ENCODE measurements at regions not wholly inside any gene's neighbourhood (a gene's known extent, or its start where the extent isn't known, plus 50 kb on each side); places are given as distances from the start of the nearest gene placed in this dataset.

DNA sequence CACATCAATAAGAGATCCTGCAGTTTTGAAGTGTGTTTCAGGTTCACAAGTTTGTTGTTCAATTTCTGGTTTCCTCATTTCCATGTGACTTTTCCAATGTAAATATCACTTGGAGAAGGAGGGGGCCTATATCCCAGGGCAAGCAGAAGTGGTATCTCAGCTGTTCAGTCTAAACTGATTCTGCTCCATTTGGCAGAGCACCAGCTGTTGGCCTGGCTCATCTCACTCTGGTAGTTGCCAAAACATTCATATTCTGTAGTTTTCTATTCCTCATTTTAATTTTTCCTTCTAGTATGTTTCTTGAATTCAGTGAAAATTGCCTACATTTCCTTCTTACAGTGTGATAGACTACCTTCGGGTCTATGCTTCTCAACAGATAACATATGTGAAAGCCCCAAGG is 101.8 kb upstream of the TAC1 start:
- no peaks in the 10 kb centered on the region for H3K9me3 Mint-ChIP-seq
- no peak overlapping the region for H3K4me3 Mint-ChIP-seq
- peaks cover 34% of the 10 kb centered on the region for H3K27me3 Mint-ChIP-seq
- no peaks in the 10 kb centered on the region for H3K36me3 Mint-ChIP-seq
- DNase-seq (ENCODE audit: extremely low spot score, unreplicated experiment): no peak
- TF ChIP-seq, protein P1, sequence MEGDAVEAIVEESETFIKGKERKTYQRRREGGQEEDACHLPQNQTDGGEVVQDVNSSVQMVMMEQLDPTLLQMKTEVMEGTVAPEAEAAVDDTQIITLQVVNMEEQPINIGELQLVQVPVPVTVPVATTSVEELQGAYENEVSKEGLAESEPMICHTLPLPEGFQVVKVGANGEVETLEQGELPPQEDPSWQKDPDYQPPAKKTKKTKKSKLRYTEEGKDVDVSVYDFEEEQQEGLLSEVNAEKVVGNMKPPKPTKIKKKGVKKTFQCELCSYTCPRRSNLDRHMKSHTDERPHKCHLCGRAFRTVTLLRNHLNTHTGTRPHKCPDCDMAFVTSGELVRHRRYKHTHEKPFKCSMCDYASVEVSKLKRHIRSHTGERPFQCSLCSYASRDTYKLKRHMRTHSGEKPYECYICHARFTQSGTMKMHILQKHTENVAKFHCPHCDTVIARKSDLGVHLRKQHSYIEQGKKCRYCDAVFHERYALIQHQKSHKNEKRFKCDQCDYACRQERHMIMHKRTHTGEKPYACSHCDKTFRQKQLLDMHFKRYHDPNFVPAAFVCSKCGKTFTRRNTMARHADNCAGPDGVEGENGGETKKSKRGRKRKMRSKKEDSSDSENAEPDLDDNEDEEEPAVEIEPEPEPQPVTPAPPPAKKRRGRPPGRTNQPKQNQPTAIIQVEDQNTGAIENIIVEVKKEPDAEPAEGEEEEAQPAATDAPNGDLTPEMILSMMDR (conservative IDR thresholded peaks at IDR 0.05): no peak
- H3K27ac Mint-ChIP-seq: no peak overlapping the region
- no peaks in the 10 kb centered on the region for H3K4me1 Mint-ChIP-seq (ENCODE audit: unreplicated experiment)

DNA sequence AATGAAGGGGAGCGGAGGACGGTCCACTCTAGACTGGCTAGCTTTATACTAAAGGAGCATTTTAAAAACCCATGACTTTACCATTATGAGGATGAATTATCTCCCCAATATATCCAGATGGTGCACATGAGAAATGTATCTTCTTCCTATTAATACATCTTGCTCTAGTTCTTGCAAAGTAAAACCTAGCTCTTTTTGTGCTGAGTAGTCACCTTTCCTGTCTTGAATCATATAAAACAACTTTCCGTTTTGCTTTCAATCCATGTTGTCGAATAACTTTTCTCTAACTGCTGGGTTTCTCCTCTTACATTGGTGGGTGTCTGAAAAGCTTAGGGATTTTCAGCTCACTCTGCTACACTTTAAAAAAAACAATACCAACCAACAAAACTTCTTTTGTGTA is 96.3 kb upstream of the TAC1 start:
- Mint-ChIP-seq H3K36me3 (no peaks in the 10 kb centered on the region), H3K27ac (no peak overlapping the region), H3K9me3 (no peaks in the 10 kb centered on the region), H3K4me3 (no peak overlapping the region), H3K27me3 (peaks cover 42% of the 10 kb centered on the region), H3K4me1 (ENCODE audit: unreplicated experiment) (no peaks in the 10 kb centered on the region)
- TF ChIP-seq, protein P1 (conservative IDR thresholded peaks at IDR 0.05): no peak
- DNase-seq (ENCODE audit: extremely low spot score, unreplicated experiment): no peak

DNA sequence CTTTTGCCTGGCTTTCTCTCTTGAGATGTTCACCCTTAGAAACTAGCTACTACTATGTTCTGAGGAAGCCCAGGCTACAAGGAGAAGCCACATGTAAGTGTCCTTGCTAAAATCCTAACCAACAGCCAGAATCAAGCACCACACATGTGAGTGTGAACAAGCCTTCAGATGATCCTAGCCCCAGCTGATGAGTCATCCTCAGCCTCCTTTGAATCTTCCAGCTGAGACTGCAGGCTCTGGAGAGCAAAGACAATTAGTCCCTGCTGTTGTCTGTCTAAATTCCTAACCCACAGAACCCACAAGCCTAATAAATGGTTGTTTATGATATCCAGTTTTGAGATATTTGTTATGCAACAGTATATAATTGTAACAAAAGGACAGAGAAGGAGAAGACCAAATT is 92.8 kb upstream of the TAC1 start:
- H3K4me3 Mint-ChIP-seq: no peak overlapping the region
- TF ChIP-seq, protein P1 (conservative IDR thresholded peaks at IDR 0.05): no peak
- peaks cover 37% of the 10 kb centered on the region for H3K27me3 Mint-ChIP-seq
- H3K36me3 Mint-ChIP-seq: no peaks in the 10 kb centered on the region
- peaks cover 3% of the 10 kb centered on the region for H3K9me3 Mint-ChIP-seq
- DNase-seq (ENCODE audit: extremely low spot score, unreplicated experiment): no peak
- no peaks in the 10 kb centered on the region for H3K4me1 Mint-ChIP-seq (ENCODE audit: unreplicated experiment)
- no peak overlapping the region for H3K27ac Mint-ChIP-seq

DNA sequence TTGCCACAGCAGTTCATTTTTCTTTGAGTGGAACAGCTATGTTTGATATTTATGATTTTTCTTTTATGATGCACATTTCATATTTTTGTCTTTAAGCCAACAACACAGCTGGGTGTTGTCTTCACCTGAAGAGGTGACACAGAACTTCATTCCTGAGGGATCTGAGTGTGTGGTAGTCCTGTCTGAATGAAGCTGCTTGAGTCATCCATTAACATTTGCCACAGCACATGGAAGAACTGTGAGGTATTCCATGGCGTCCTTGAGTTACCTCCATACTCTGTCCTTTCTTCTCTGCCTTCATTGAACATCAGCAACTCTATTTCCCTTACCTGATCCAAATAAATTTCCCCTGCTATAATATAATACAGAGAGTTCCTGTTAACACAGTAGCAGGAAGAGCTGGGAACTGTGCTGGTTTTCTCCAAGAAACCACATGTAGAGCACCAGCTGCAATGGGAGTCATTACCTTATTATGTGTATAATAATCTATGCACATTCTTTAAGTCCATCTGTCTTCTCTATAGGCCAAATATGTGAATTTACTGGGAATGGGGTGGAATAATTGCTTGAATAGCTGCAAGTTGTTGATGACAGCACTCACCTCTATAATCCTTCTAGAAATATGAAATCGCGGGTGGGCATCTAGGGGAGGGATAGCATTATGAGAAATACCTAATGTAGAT is 72.4 kb upstream of the TAC1 start:
- H3K27me3 Mint-ChIP-seq: peaks cover 57% of the 10 kb centered on the region
- no peaks in the 10 kb centered on the region for H3K4me1 Mint-ChIP-seq (ENCODE audit: unreplicated experiment)
- no peaks in the 10 kb centered on the region for H3K9me3 Mint-ChIP-seq
- no peak overlapping the region for H3K4me3 Mint-ChIP-seq
- DNase-seq (ENCODE audit: extremely low spot score, unreplicated experiment): no peak
- no peak overlapping the region for H3K27ac Mint-ChIP-seq
- TF ChIP-seq, protein P1 (conservative IDR thresholded peaks at IDR 0.05): no peak
- H3K36me3 Mint-ChIP-seq: no peaks in the 10 kb centered on the region

DNA sequence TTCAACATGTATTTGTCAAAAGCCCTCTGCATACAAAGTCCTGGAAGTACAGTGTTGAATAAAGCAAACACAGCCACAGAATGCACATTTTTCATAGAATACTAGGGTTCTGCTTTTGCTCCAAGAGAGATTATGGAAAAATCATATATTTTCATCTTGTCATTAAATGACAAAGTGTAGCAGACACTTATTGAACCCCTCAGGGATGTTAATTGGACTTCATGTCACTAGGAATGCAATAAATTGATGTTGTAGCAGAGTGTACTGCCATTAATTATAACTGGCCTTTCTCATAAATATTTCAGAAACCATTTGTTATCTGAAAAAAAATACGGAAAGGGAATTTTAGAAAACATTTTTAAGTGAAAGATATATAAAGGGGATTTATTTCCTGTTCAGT is 64.5 kb upstream of the TAC1 start:
- Mint-ChIP-seq H3K9me3 (no peaks in the 10 kb centered on the region), H3K27me3 (peaks cover 64% of the 10 kb centered on the region), H3K36me3 (no peaks in the 10 kb centered on the region), H3K4me3 (no peak overlapping the region), H3K27ac (no peak overlapping the region), H3K4me1 (ENCODE audit: unreplicated experiment) (no peaks in the 10 kb centered on the region)
- no peak for DNase-seq (ENCODE audit: extremely low spot score, unreplicated experiment)
- TF ChIP-seq, protein P1 (conservative IDR thresholded peaks at IDR 0.05): no peak

DNA sequence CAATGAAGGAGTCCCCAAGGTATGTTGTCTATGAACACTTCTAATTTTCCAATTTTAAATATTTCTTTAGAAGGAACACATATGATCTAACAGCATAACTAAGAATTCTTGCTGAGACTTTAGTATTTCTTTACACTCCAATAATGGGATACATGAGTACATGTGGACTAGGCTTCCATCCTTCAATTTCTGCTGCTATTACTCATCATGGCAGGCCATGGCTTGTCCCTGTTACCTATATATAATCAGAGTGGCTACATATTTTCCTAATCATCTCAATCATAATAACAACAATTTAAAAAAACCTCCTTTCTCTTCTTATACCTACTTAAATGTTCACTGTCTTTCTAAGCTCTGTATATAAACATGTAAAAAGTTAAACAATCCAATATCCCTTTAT is 60.3 kb upstream of the TAC1 start:
- peaks cover 39% of the 10 kb centered on the region for H3K27me3 Mint-ChIP-seq
- no peaks in the 10 kb centered on the region for H3K9me3 Mint-ChIP-seq
- H3K4me3 Mint-ChIP-seq: no peak overlapping the region

More for the DNA sequence above, 60.3 kb upstream of the TAC1 start:
- Mint-ChIP-seq H3K36me3 (no peaks in the 10 kb centered on the region), H3K4me1 (ENCODE audit: unreplicated experiment) (no peaks in the 10 kb centered on the region), H3K27ac (no peak overlapping the region)
- DNase-seq (ENCODE audit: extremely low spot score, unreplicated experiment): no peak
- TF ChIP-seq, protein P1 (conservative IDR thresholded peaks at IDR 0.05): no peak

Measured in type B pancreatic cell (in vitro differentiated cells).